ENCODE measurements at regions not wholly inside any gene's neighbourhood (a gene's known extent, or its start where the extent isn't known, plus 50 kb on each side); places are given as distances from the start of the nearest gene placed in this dataset.

- Histone ChIP-seq H3K4me3 (ENCODE audit: low read length) (no peak overlapping the region), H3K36me3 (ENCODE audit: control insufficient read depth, insufficient read depth, low read length) (no peaks in the 10 kb centered on the region)
Measured at GRCh38 chr12:127900386-127900785, 366.6 kb upstream of the TMEM132C start.

GRCh38 chr12:127903146-127903545 lies 363.8 kb upstream of the TMEM132C start:
- Histone ChIP-seq H3K4me3 (ENCODE audit: low read length) (no peak overlapping the region), H3K4me1 (ENCODE audit: control insufficient read depth, insufficient read depth, low read length) (no peaks in the 10 kb centered on the region), H3K27ac (ENCODE audit: low read depth, low read length) (no peak overlapping the region), H3K27me3 (ENCODE audit: control insufficient read depth, insufficient read depth, low read length) (no peaks in the 10 kb centered on the region), H3K9ac (ENCODE audit: low read length) (no peak overlapping the region), H3K36me3 (ENCODE audit: control insufficient read depth, insufficient read depth, low read length) (no peaks in the 10 kb centered on the region)

More at GRCh38 chr12:127900386-127900785, 366.6 kb upstream of the TMEM132C start:
- Histone ChIP-seq H3K27me3 (ENCODE audit: control insufficient read depth, insufficient read depth, low read length) (no peaks in the 10 kb centered on the region), H3K4me1 (ENCODE audit: control insufficient read depth, insufficient read depth, low read length) (no peaks in the 10 kb centered on the region), H3K9ac (ENCODE audit: low read length) (no peak overlapping the region), H3K27ac (ENCODE audit: low read depth, low read length) (no peak overlapping the region)

GRCh38 chr12:127909041-127909440 lies 357.9 kb upstream of the TMEM132C start:
- Histone ChIP-seq H3K4me3 (ENCODE audit: low read length) (no peak overlapping the region), H3K27me3 (ENCODE audit: control insufficient read depth, insufficient read depth, low read length) (no peaks in the 10 kb centered on the region), H3K9ac (ENCODE audit: low read length) (no peak overlapping the region), H3K27ac (ENCODE audit: low read depth, low read length) (no peak overlapping the region), H3K4me1 (ENCODE audit: control insufficient read depth, insufficient read depth, low read length) (no peaks in the 10 kb centered on the region), H3K36me3 (ENCODE audit: control insufficient read depth, insufficient read depth, low read length) (no peaks in the 10 kb centered on the region)

DNA sequence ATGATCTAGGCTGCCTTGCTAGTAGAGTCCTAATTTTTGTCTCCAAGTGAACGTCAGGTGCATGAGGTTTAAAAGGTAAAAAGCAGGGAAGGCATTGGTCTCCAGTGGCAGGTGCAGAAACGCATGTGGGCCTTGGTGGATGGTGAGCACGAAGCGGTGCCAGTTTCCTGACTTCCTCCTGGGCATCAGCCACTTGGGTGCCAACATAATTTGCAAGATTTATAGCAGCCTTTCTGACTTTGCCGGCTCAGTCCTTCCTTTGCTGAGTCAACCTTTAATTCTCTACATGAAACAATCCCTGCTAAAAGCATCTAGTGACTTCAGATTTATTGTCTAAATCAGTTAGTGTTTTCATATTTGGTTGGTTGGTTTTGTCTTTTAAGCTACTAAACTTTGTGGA lies 355.7 kb upstream of the TMEM132C start:
- Histone ChIP-seq H3K4me3 (ENCODE audit: low read length) (no peak overlapping the region), H3K36me3 (ENCODE audit: control insufficient read depth, insufficient read depth, low read length) (no peaks in the 10 kb centered on the region), H3K9ac (ENCODE audit: low read length) (no peak overlapping the region), H3K4me1 (ENCODE audit: control insufficient read depth, insufficient read depth, low read length) (no peaks in the 10 kb centered on the region), H3K27me3 (ENCODE audit: control insufficient read depth, insufficient read depth, low read length) (no peaks in the 10 kb centered on the region), H3K27ac (ENCODE audit: low read depth, low read length) (no peak overlapping the region)

GRCh38 chr12:127912035-127912665 lies 354.8 kb upstream of the TMEM132C start:
- H3K9ac ChIP-seq (ENCODE audit: low read length) = no peak overlapping the region
- no peaks in the 10 kb centered on the region for H3K36me3 ChIP-seq (ENCODE audit: control insufficient read depth, insufficient read depth, low read length)

DNA sequence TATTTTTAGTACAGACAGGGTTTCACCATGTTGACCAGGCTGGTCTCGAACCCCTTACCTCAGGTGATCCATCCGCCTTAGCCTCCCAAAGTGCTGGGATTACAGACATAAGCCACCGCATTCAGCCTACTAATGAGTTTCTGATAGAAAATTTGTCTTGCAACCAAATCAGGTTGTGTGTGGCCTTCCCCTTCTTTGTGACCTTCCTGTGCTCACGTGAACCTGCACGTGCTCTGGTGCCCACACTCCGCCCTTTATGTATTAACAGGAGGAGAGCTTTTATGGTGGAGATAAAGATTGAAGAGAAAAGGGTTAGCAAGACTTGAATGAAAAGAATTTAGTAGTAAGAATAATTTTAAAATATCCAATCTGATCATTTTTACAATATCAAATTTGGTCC lies 343.5 kb upstream of the TMEM132C start:
- H3K27ac ChIP-seq (ENCODE audit: low read depth, low read length) = no peak overlapping the region
- H3K36me3 ChIP-seq (ENCODE audit: control insufficient read depth, insufficient read depth, low read length) = no peaks in the 10 kb centered on the region
- H3K27me3 ChIP-seq (ENCODE audit: control insufficient read depth, insufficient read depth, low read length) = no peaks in the 10 kb centered on the region
- H3K4me1 ChIP-seq (ENCODE audit: control insufficient read depth, insufficient read depth, low read length) = peaks cover 5% of the 10 kb centered on the region
- H3K9ac ChIP-seq (ENCODE audit: low read length) = no peak overlapping the region
- H3K4me3 ChIP-seq (ENCODE audit: low read length) = no peak overlapping the region

More at GRCh38 chr12:127912035-127912665, 354.8 kb upstream of the TMEM132C start:
- no peaks in the 10 kb centered on the region for H3K4me1 ChIP-seq (ENCODE audit: control insufficient read depth, insufficient read depth, low read length)
- no peak overlapping the region for H3K4me3 ChIP-seq (ENCODE audit: low read length)
- no peak overlapping the region for H3K27ac ChIP-seq (ENCODE audit: low read depth, low read length)
- H3K27me3 ChIP-seq (ENCODE audit: control insufficient read depth, insufficient read depth, low read length) = no peaks in the 10 kb centered on the region

- H3K4me3 ChIP-seq (ENCODE audit: low read length) = no peak overlapping the region
- H3K27ac ChIP-seq (ENCODE audit: low read depth, low read length) = no peak overlapping the region
- H3K36me3 ChIP-seq (ENCODE audit: control insufficient read depth, insufficient read depth, low read length) = no peaks in the 10 kb centered on the region
Measured at GRCh38 chr12:127925971-127926370, 341.0 kb upstream of the TMEM132C start.

DNA sequence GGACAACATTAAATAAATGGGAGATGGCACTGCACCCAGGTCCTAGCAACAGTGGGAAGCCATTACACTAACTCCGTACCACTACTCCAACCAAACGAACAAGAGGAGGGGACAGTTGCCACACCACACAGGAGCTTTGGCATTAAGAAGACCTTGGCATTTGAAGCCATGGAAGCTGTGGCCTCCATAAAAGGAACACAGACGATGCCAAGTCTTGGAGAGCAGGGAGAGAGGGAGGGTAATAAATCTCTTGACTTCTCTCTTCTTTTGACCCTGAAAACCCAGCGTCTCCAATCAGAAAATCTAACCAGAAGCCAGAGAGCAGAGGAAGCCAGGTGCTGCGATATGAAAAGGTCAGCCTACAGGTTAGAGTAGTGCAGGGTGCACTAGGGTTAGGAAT lies 338.8 kb upstream of the TMEM132C start:
- Histone ChIP-seq H3K27me3 (ENCODE audit: control insufficient read depth, insufficient read depth, low read length) (no peaks in the 10 kb centered on the region), H3K27ac (ENCODE audit: low read depth, low read length) (no peak overlapping the region), H3K4me1 (ENCODE audit: control insufficient read depth, insufficient read depth, low read length) (peaks cover 5% of the 10 kb centered on the region), H3K9ac (ENCODE audit: low read length) (no peak overlapping the region), H3K4me3 (ENCODE audit: low read length) (no peak overlapping the region), H3K36me3 (ENCODE audit: control insufficient read depth, insufficient read depth, low read length) (no peaks in the 10 kb centered on the region)

More at GRCh38 chr12:127925971-127926370, 341.0 kb upstream of the TMEM132C start:
- H3K4me1 ChIP-seq (ENCODE audit: control insufficient read depth, insufficient read depth, low read length) = peaks cover 5% of the 10 kb centered on the region
- no peak overlapping the region for H3K9ac ChIP-seq (ENCODE audit: low read length)
- no peaks in the 10 kb centered on the region for H3K27me3 ChIP-seq (ENCODE audit: control insufficient read depth, insufficient read depth, low read length)

GRCh38 chr12:127928615-127929571 lies 338.1 kb upstream of the TMEM132C start:
- H3K4me1 ChIP-seq (ENCODE audit: control insufficient read depth, insufficient read depth, low read length) = peaks cover 5% of the 10 kb centered on the region
- H3K27me3 ChIP-seq (ENCODE audit: control insufficient read depth, insufficient read depth, low read length) = no peaks in the 10 kb centered on the region
- no peak overlapping the region for H3K27ac ChIP-seq (ENCODE audit: low read depth, low read length)

GRCh38 chr12:127930122-127930521 lies 336.8 kb upstream of the TMEM132C start:
- Histone ChIP-seq H3K4me1 (ENCODE audit: control insufficient read depth, insufficient read depth, low read length) (peaks cover 5% of the 10 kb centered on the region), H3K27me3 (ENCODE audit: control insufficient read depth, insufficient read depth, low read length) (no peaks in the 10 kb centered on the region), H3K36me3 (ENCODE audit: control insufficient read depth, insufficient read depth, low read length) (no peaks in the 10 kb centered on the region), H3K9ac (ENCODE audit: low read length) (no peak overlapping the region), H3K4me3 (ENCODE audit: low read length) (no peak overlapping the region), H3K27ac (ENCODE audit: low read depth, low read length) (no peak overlapping the region)

More at GRCh38 chr12:127928615-127929571, 338.1 kb upstream of the TMEM132C start:
- H3K4me3 ChIP-seq (ENCODE audit: low read length) = no peak overlapping the region
- H3K9ac ChIP-seq (ENCODE audit: low read length) = no peak overlapping the region
- H3K36me3 ChIP-seq (ENCODE audit: control insufficient read depth, insufficient read depth, low read length) = no peaks in the 10 kb centered on the region

DNA sequence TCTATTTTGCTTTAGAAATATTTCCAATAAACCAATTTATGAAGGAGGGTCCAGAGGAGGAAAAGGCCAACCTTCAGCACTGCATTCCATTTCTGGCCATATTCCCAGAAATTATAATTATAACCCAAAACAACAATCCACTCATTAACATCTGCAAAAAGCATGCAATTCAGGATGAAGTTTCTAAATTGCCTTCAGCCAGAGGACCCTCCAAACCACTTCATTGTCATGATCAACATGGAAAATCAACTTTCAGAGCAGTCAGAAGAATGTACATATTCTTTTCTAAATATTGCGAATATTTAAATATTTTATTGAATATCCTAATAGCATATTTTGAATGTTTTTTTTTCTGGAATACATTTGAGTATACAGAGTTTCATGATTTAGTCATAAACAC lies 332.6 kb upstream of the TMEM132C start:
- no peaks in the 10 kb centered on the region for H3K4me1 ChIP-seq (ENCODE audit: control insufficient read depth, insufficient read depth, low read length)
- no peaks in the 10 kb centered on the region for H3K27me3 ChIP-seq (ENCODE audit: control insufficient read depth, insufficient read depth, low read length)
- H3K4me3 ChIP-seq (ENCODE audit: low read length) = no peak overlapping the region
- no peak overlapping the region for H3K9ac ChIP-seq (ENCODE audit: low read length)
- H3K36me3 ChIP-seq (ENCODE audit: control insufficient read depth, insufficient read depth, low read length) = no peaks in the 10 kb centered on the region
- no peak overlapping the region for H3K27ac ChIP-seq (ENCODE audit: low read depth, low read length)

DNA sequence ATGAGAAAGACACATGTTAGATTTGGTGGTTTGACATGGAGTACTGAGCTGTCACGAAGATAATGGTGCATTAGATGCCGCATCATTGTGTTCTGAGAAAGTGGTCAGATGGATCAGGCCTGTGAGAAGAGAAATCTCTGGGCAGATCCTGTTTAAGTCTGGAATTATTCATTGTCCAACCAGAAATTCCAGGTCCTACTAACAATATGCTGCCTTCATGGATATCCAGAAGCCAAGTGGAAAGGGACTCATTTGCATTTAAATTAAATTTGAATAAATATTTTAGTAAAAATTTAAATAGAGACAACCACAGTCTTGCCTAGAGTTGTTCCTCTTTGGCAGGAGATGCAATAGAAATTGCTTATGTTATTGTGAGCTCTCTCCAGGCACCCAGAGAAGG lies 330.5 kb upstream of the TMEM132C start:
- Histone ChIP-seq H3K9ac (ENCODE audit: low read length) (no peak overlapping the region), H3K27me3 (ENCODE audit: control insufficient read depth, insufficient read depth, low read length) (no peaks in the 10 kb centered on the region), H3K4me3 (ENCODE audit: low read length) (no peak overlapping the region), H3K4me1 (ENCODE audit: control insufficient read depth, insufficient read depth, low read length) (no peaks in the 10 kb centered on the region), H3K27ac (ENCODE audit: low read depth, low read length) (no peak overlapping the region), H3K36me3 (ENCODE audit: control insufficient read depth, insufficient read depth, low read length) (no peaks in the 10 kb centered on the region)

All from rectal smooth muscle tissue (tissue), 1 donor.